ENCODE measurements at regions not wholly inside any gene's neighbourhood (a gene's known extent, or its start where the extent isn't known, plus 50 kb on each side); places are given as distances from the start of the nearest gene placed in this dataset.

DNA sequence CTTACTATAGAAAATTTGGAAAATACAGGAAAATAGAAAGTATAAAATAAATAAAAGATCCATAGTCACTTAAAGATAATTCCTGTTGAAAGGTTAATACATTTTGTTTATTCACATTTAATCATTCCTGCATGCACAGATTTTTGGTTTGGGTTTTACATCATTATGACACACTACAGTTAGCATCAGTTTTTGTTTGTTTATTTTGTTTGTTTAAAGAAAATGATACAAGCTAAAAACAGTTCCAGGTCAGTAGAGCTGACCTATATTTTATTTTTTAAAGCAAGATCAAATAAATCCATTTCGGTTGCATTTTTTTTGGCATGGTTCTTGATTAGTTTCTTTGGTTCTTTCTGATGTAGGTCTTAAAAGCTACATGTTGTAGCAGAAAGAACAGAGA, 68.8 kb upstream of the CCDC91 start:
- TF ChIP-seq CTCF (conservative IDR thresholded peaks at IDR 0.05; ENCODE audit: low read length), result no peak
- TF ChIP-seq EZH2phosphoT487 (IDR thresholded peaks at IDR 0.05; ENCODE audit: borderline replicate concordance), result no peak
